H1 (cell line): ENCODE measurements at regions not wholly inside any gene's neighbourhood (a gene's known extent, or its start where the extent isn't known, plus 50 kb on each side); places are given as distances from the start of the nearest gene placed in this dataset.

Experiments used
- EP300 ChIP-seq, 2 experiments: IDR thresholded peaks; 1 replicate in 1 of 2; 2 replicates in 1 of 2; pipeline ENCODE4 v1.6.1; 2011 to 2012; ENCODE audit warnings: low read depth in 2 of 2, low read length in 2 of 2, mild to moderate bottlenecking in 2 of 2, borderline replicate concordance in 1 of 2, inconsistent platforms in 1 of 2, moderate library complexity in 1 of 2
- GTF2F1 ChIP-seq: IDR thresholded peaks from 2 replicates; pipeline ENCODE4 v1.6.1; 2012; ENCODE audit warnings: low read depth, low read length, improper control_type of control experiment, borderline replicate concordance
- TCF12 ChIP-seq: IDR thresholded peaks from 2 replicates; pipeline ENCODE4 v1.6.1; 2011; ENCODE audit warnings: low read depth, mild to moderate bottlenecking, low read length

- TF ChIP-seq GTF2F1 = no peak
- TF ChIP-seq EP300 (IDR thresholded peaks at IDR 0.05; ENCODE audit: borderline replicate concordance in 1 of 2, low read depth in 2 of 2, low read length in 2 of 2) = no peak
- no peak for TF ChIP-seq TCF12
- TF ChIP-seq, all 59 proteins: peak for 0
Measured at GRCh38 chr15:97174886-97175540, 785.5 kb upstream of the ARRDC4 start (continued).
